Activated naive CD4-positive, alpha-beta T cell treated with anti-CD3 and anti-CD28 coated beads, Interleukin-2, amount 50 U/mL, for 24 hours (primary cell): ENCODE measurements at regions not wholly inside any gene's neighbourhood (a gene's known extent, or its start where the extent isn't known, plus 50 kb on each side); places are given as distances from the start of the nearest gene placed in this dataset.

Source experiments
- H3K27ac Mint-ChIP-seq: one replicate; pipeline ENCODE4 v1.8.0; 2021; ENCODE audit warnings: mild to moderate bottlenecking, mixed read lengths
- H3K27me3 Mint-ChIP-seq: one replicate; pipeline ENCODE4 v1.8.0; 2021; ENCODE audit warnings: mixed read lengths
- H3K36me3 Mint-ChIP-seq: one replicate; pipeline ENCODE4 v1.8.0; 2021; ENCODE audit warnings: mixed read lengths
- H3K4me1 Mint-ChIP-seq: one replicate; pipeline ENCODE4 v1.8.0; 2021; ENCODE audit warnings: mixed read lengths
- H3K4me3 Mint-ChIP-seq: one replicate; pipeline ENCODE4 v1.8.0; 2021; ENCODE audit warnings: mild to moderate bottlenecking, mixed read lengths
- H3K9me3 Mint-ChIP-seq: one replicate; pipeline ENCODE4 v1.8.0; 2021; ENCODE audit warnings: mixed read lengths

DNA sequence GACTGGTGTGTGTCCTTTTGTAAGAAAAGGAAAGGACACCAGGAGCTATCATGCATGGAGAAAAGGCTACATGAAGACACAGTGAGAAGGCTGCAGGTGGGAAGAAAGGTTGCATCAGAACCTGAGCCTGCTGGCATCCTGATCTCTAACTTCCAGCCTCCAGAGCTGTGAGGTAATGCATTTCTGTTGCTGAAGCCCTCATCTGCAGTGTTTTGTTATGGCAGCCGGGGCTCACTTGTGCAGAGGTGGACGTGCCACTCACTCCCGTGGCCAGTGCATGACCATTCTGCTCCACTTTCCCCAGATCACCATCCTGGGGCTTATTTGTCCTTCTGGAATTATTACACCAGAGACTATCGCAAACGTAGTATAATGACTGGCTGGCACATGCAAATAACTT lies 155.3 kb downstream of the IRS2 start:
- Mint-ChIP-seq H3K27me3 (peaks cover 3% of the 10 kb centered on the region), H3K4me1 (no peaks in the 10 kb centered on the region), H3K9me3 (no peaks in the 10 kb centered on the region), H3K27ac (no peak overlapping the region), H3K36me3 (no peaks in the 10 kb centered on the region), H3K4me3 (no peak overlapping the region)

DNA sequence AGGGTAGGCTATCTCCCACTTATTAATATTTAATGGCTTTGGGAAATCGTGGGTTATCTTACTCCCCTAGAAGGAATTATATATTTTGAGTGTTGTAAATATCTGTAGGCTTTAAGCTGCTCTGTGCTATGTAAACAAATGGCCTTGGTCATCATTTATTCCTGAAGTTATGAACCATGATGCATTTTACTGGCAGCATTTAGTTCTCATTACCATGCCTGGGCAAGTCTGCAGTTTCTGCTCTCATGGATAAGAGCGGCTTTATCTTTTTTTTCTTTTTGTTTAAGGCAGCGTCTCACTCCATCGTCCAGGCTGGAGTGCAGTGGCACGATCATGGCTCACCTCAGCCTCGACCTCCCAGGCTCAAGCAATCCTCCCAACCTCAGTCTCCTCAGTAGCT lies 156.1 kb downstream of the IRS2 start:
- Mint-ChIP-seq H3K36me3 (no peaks in the 10 kb centered on the region), H3K4me1 (no peaks in the 10 kb centered on the region), H3K27ac (no peak overlapping the region), H3K9me3 (no peaks in the 10 kb centered on the region), H3K4me3 (no peak overlapping the region), H3K27me3 (peaks cover 3% of the 10 kb centered on the region)

DNA sequence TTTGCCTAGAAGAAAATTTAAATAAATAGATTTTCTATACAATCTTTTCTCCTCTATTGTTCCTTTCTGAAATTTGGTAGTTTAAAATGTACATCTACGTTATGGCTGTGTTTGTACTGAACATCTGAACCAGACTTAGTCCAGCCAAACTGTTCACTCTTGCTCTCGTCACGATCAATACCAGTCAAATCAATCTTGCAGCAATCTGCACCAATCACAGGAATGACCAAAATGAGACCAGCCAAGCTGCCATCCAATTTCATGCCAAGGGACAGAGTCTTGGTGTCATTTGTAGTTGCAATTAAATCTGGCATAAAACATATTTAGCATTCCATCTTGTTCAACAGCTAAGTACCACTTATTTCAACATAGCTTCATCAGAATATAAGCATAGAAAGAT lies 156.6 kb downstream of the IRS2 start:
- H3K4me1 Mint-ChIP-seq: no peaks in the 10 kb centered on the region
- no peak overlapping the region for H3K27ac Mint-ChIP-seq
- peaks cover 3% of the 10 kb centered on the region for H3K27me3 Mint-ChIP-seq
- H3K9me3 Mint-ChIP-seq: no peaks in the 10 kb centered on the region
- no peak overlapping the region for H3K4me3 Mint-ChIP-seq
- no peaks in the 10 kb centered on the region for H3K36me3 Mint-ChIP-seq

DNA sequence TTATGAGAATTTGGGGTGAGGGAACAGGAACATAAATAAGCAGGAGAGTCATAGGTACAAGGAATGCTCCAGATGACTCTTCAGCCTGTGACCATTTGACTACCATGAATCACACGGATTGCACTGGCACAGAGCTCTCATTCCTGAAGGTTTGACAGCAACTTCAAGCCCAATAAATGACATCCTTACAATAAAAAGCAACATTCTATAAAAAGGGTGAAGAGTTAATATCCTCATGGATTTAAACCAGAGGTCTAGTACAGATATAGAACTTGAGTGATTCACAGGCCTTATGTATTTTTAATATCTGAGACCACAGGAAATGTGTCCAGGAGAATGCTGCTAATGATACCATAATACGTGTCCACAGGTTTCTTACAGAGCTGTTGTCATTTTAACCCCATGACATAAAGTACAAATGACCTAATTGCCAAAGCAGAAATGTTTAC lies 158.1 kb downstream of the IRS2 start:
- H3K9me3 Mint-ChIP-seq: no peaks in the 10 kb centered on the region
- H3K27ac Mint-ChIP-seq: no peak overlapping the region
- H3K27me3 Mint-ChIP-seq: peaks cover 3% of the 10 kb centered on the region
- no peak overlapping the region for H3K4me3 Mint-ChIP-seq
- H3K4me1 Mint-ChIP-seq: no peaks in the 10 kb centered on the region
- H3K36me3 Mint-ChIP-seq: no peaks in the 10 kb centered on the region

DNA sequence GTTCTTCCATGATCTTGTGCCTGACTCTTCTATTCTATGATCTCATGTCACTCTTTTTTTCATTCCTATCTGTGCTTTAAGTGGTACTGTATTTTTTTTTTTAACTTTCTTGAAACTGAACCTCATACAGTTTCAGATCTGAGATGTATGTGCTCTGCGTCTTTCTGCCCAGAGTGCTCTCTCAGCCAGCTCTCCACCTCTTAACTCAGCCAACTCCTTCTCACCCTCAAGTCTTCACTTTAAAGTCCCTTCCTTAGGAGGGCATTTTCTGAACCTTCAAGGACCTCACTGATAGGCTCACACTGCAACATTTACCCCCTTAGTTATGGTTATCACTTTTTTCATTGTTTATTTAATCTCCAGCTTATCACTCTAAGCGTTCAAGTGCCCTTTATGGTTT lies 158.7 kb downstream of the IRS2 start:
- Mint-ChIP-seq H3K27me3 (no peaks in the 10 kb centered on the region), H3K27ac (no peak overlapping the region), H3K4me1 (no peaks in the 10 kb centered on the region), H3K9me3 (no peaks in the 10 kb centered on the region), H3K4me3 (no peak overlapping the region), H3K36me3 (no peaks in the 10 kb centered on the region)

DNA sequence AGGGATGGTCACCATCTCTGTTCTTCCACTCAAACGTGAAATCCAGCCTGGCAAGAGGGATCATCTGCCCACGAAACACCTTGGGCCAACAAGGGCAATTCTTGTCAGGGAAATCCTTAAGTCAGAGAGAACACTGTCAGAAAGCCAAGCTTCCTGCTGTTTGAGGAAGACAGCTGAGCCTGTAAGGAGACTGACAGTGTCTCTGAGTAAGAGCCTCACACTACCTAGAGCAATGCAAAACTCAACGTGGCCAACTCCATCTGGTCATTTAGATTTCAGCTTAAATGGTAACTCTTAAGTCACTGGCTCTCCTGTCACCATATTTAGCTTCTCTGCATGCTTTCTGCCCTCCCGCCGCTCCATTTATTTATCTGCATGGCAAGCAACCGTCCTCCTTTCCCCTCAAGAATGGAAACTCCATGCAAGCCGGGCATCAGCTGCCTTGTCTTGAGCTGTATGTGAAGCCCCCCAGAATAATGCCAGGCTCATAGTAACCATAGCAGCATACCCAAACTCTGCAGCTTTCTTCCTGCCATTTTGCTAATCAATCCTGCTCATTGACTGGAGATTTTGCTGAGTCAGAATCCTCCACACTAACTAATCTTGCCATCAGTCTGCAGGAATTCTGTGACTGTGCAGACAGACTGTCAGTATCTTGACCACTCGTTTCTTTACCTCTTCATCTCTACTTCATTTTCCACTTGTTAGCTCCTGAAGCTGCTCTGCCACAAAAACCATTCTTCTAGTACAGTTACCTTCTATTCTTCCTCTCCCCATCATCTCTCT lies 159.8 kb downstream of the IRS2 start:
- Mint-ChIP-seq H3K9me3 (no peaks in the 10 kb centered on the region), H3K27ac (no peak overlapping the region), H3K4me3 (no peak overlapping the region), H3K27me3 (no peaks in the 10 kb centered on the region), H3K36me3 (no peaks in the 10 kb centered on the region), H3K4me1 (no peaks in the 10 kb centered on the region)

DNA sequence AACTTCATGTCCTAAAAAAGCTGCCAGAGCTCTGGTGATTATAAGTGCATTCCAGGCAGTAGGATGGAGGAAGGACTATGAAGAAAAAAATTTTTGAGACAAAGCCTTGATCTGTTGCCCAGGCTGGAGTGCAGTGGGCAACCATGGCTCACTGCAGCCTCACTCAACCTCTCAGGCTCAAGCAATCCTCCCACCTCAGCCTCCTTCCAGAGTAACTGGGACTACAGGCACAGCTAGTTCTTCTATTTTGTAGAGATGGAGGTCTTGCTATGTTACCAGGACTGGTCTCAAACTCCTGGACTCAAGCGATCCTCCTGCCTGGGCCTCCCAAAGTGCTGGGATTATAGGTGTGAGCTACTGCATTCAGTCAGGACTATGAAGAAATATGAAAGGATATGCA lies 161.2 kb downstream of the IRS2 start:
- Mint-ChIP-seq H3K27me3 (no peaks in the 10 kb centered on the region), H3K9me3 (no peaks in the 10 kb centered on the region), H3K4me3 (no peak overlapping the region), H3K36me3 (no peaks in the 10 kb centered on the region), H3K4me1 (no peaks in the 10 kb centered on the region), H3K27ac (no peak overlapping the region)

DNA sequence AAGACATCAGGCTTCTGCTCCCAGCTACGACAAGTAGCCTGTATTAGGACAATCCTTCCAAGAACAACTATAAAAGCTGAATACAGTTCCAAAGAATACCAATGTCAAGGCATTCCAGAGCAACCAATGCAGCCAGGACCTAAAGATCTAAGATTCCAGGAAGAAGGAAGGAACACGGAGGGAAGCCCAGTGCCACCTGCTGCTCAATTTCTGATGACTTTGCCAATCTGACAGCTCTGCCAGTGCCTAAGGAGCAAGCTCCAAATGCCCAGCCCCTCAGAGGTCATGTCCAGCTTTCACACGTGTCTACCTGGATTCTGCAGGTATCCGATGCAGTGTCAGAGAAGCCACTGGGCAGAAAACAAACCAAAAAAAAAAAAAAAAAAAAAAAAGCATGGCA lies 164.4 kb downstream of the IRS2 start:
- Mint-ChIP-seq H3K9me3 (no peaks in the 10 kb centered on the region), H3K4me1 (no peaks in the 10 kb centered on the region), H3K27ac (no peak overlapping the region)

DNA sequence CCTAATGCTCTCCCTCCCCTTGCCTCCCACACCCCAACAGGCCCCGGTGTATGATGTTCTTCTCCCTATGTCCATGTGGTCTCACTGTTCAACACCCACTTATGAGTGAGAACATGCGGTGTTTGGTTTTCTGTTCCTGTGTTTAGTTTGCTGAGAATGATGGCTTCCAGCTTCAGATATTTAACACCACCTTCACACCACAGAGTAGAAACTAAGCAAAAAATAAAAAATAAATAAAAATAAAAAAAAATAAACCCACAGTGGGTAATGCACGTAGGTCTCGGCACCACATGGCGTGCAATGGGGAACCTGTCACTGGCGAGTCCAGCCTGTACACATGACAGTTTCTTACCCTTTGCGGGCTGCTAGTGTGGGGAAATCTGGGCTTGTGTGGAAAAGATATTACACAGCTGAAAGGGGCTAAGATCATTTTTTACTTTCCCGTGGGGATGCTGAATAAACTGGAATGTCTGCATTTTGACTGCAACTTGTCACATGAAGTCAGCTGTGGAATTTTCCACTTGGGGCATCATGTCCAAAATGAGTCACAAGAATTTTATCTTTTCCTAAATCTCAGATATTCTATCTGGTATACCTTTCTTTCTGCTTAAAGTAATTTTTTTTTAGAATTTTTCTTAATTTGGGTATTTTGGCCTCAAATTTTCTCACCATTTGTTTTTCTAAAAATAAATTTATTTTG lies 170.5 kb downstream of the IRS2 start:
- no peak overlapping the region for H3K4me3 Mint-ChIP-seq
- no peaks in the 10 kb centered on the region for H3K9me3 Mint-ChIP-seq
- no peak overlapping the region for H3K27ac Mint-ChIP-seq
- H3K27me3 Mint-ChIP-seq: no peaks in the 10 kb centered on the region
- H3K4me1 Mint-ChIP-seq: no peaks in the 10 kb centered on the region
- no peaks in the 10 kb centered on the region for H3K36me3 Mint-ChIP-seq

More for the DNA sequence above, 164.4 kb downstream of the IRS2 start:
- H3K4me3 Mint-ChIP-seq: no peak overlapping the region
- H3K36me3 Mint-ChIP-seq: no peaks in the 10 kb centered on the region
- no peaks in the 10 kb centered on the region for H3K27me3 Mint-ChIP-seq

DNA sequence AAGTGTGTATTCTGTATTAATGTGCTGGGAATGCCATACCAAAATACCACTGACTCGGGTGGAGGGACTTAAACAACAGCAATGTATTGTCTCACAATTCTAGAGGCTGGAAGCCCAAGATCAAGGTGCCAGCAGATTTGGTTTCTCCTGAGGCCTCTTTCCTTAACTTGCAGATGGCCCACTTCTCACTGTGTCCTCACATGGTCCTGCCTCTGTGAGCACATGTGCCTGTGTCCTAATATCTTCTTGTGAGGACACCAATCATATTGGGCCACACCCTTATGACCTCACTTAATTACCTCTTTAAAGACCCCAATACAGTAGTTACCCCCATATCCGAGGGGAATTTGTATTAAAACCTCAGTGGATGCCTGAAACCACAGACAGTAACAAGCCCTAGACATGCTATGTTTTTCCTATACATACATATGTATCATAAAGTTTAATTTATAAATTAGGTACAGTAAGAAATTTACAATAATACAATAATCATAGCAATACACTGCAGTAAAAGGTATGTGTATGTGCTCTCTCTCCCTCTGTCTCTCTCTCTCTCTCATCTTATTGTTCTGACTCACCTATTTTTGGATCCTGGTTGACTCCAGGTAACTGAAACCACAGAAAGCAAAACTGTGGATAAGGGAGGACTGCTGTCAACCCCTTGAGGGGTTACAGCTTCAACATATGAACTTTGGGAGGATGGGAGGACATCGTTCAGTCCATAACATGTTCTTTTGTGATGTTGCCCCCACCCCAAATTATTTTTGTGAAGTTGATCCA lies 174.3 kb downstream of the IRS2 start:
- peaks cover under 1% of the 10 kb centered on the region for H3K27me3 Mint-ChIP-seq
- no peaks in the 10 kb centered on the region for H3K36me3 Mint-ChIP-seq
- H3K4me1 Mint-ChIP-seq: no peaks in the 10 kb centered on the region
- no peak overlapping the region for H3K27ac Mint-ChIP-seq
- H3K4me3 Mint-ChIP-seq: no peak overlapping the region
- H3K9me3 Mint-ChIP-seq: no peaks in the 10 kb centered on the region

DNA sequence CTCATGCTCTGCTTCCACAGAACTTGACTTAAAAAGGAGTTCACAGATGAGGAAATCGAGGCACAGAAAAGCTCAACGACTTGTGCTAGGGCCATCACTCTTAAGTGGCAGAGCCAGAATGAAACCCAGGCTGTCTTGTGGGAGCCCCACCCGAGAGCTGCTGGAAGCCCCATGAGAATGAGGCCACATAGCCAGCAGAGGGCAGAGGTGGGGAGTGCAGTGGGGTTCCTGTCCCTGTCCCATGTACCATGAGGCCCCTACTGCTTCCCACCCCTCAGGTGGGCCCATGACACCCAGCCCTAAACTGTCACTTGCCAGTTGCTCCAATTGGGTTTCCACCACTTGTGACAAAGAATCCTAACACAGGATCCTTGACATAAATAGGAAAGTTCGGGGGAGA lies 175.9 kb downstream of the IRS2 start:
- Mint-ChIP-seq H3K27ac (no peak overlapping the region), H3K36me3 (no peaks in the 10 kb centered on the region), H3K4me1 (peaks cover 4% of the 10 kb centered on the region), H3K4me3 (no peak overlapping the region), H3K27me3 (peaks cover 1% of the 10 kb centered on the region), H3K9me3 (no peaks in the 10 kb centered on the region)

DNA sequence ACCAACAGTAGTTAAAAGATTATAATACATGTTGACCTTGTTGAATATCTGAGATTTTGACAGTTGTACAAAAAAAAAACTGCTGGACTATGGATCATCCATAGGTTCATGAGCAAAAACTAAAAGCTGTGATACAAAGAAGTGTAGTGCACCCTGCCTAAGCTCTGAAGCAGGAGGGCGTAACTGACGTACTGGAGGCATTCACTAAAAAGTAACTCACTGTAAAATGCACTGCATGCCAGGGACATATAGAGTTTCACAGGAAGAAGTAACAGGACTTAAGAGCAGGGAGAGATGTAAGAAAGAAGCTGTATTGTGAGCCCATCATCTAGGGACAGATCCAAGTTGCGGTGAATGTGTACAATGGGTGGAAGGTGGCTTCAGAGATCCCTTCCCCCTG lies 177.9 kb downstream of the IRS2 start:
- no peak overlapping the region for H3K27ac Mint-ChIP-seq
- no peak overlapping the region for H3K4me3 Mint-ChIP-seq
- peaks cover 4% of the 10 kb centered on the region for H3K4me1 Mint-ChIP-seq
- no peaks in the 10 kb centered on the region for H3K9me3 Mint-ChIP-seq
- peaks cover 1% of the 10 kb centered on the region for H3K27me3 Mint-ChIP-seq
- no peaks in the 10 kb centered on the region for H3K36me3 Mint-ChIP-seq

DNA sequence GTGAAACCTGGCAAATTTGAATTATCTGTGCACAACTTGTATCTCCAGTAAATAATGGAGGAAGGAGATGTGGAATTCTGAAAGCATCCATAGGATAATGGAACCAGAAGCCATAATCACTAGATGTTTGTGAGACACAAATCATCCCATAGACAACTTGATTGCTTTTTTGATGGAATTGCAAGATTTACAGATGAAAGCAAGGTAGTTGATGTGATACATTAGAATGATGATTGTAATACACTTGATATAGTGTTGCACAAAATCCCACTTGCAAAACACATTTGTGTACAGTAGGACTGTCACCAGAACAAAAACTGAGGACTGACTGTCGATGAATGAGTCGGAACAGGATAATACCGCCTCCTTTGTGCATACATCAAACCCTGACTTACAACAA lies 178.3 kb downstream of the IRS2 start:
- Mint-ChIP-seq H3K27me3 (peaks cover 1% of the 10 kb centered on the region), H3K27ac (no peak overlapping the region), H3K9me3 (no peaks in the 10 kb centered on the region), H3K36me3 (no peaks in the 10 kb centered on the region), H3K4me3 (no peak overlapping the region), H3K4me1 (peaks cover 4% of the 10 kb centered on the region)

DNA sequence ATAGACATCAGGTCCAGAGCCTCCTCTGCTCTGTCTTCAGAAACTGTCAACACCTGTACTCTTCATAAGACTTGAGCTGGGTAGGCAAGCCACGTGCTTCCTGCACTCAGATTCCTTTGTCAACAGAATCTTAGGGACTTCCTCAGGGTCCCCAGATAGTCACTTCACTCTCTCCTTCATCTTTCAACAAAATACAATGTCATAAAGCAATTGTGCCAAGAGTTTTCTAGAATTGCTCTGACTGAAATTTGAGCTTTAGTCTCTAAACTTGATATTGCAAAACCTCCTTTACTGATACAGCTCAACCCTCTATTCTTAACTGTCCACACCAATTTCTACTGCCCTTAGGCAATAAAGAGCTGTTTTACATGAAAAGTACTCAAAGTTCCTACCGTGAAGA lies 179.9 kb downstream of the IRS2 start:
- Mint-ChIP-seq H3K9me3 (no peaks in the 10 kb centered on the region), H3K4me1 (peaks cover 4% of the 10 kb centered on the region), H3K4me3 (no peak overlapping the region), H3K27ac (no peak overlapping the region), H3K36me3 (no peaks in the 10 kb centered on the region), H3K27me3 (peaks cover 1% of the 10 kb centered on the region)

DNA sequence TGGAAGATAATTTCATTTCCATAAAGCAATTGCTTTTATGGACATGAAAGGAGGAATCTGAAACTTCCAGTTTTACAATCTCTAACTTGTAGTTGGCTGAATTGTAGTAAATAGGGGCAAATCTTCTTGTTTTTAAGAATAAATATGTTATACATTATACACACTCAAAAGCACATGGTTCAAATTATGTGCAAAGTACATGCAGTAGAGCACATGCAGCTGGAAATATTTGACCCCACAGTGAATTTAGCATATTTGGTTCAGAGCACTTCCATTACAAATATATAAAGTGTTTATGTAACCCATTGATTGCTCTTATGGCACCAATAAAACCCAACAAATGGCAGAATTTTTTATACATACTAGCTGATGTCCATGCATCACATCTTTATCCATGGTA lies 180.5 kb downstream of the IRS2 start:
- no peaks in the 10 kb centered on the region for H3K36me3 Mint-ChIP-seq
- H3K27ac Mint-ChIP-seq: no peak overlapping the region
- H3K27me3 Mint-ChIP-seq: peaks cover 1% of the 10 kb centered on the region
- no peak overlapping the region for H3K4me3 Mint-ChIP-seq
- peaks cover 4% of the 10 kb centered on the region for H3K4me1 Mint-ChIP-seq
- no peaks in the 10 kb centered on the region for H3K9me3 Mint-ChIP-seq

DNA sequence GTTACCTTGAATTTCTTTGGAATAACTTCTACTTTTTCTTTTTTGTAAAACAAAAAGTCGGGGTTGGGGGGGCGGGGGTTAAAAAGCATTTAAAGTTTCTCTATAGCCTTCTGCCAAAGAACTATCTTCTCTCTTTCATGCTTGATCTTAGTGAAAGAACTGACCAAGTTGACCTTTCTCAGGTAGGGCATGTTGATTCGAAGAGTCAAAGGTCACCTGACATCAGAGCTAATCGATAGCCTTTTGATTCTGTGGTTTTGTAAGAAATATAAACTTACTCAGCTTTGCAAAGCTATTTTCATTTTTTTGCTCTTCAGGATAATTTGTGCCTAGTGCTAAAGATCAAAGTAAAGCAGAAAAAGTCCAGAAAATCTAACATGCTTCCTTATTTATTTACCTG lies 181.5 kb downstream of the IRS2 start:
- Mint-ChIP-seq H3K4me1 (peaks cover 4% of the 10 kb centered on the region), H3K4me3 (no peak overlapping the region)

More for the DNA sequence above, 181.5 kb downstream of the IRS2 start:
- H3K27ac Mint-ChIP-seq: no peak overlapping the region
- H3K27me3 Mint-ChIP-seq: peaks cover 1% of the 10 kb centered on the region
- no peaks in the 10 kb centered on the region for H3K36me3 Mint-ChIP-seq
- H3K9me3 Mint-ChIP-seq: no peaks in the 10 kb centered on the region
